K562 (cell line): ENCODE measurements at regions not wholly inside any gene's neighbourhood (a gene's known extent, or its start where the extent isn't known, plus 50 kb on each side); places are given as distances from the start of the nearest gene placed in this dataset.

Experiments
- ATAC-seq: fragments of 200-7000 bp; cut with Tn5 transposase; 3 replicates; pipeline ENCODE4 v1.9.1; 2020; ENCODE audit warnings: moderate library complexity
- BruUV-seq: library from RNA; stranded (reverse); fragments of 400-500 nt; replicated peaks from 2 replicates; lab custom pipeline; 2021; lab: Mats Ljungman, UMichigan
- CTCF ChIA-PET: fragments of 300-600 bp; formaldehyde crosslinking; extraction: SDS; loops from one replicate; lab custom pipeline; 2021; ENCODE audit warnings: low intra/inter-chr PET ratio; lab: Yijun Ruan, JAX
- POLR2A ChIA-PET: fragments of 300-600, 350-650 bp; sonication (Branson Sonifier 250); formaldehyde crosslinking; extraction: SDS; loops from one replicate; lab custom pipeline; 2021; ENCODE audit warnings: antibody characterized with exemption, inconsistent platforms; lab: Yijun Ruan, JAX
- DNase-seq, 4 experiments: peaks; one replicate each; pipeline versions ENCODE4 v3.0.0 to v3.0.0-alpha.2; 2011 to 2018; ENCODE audit warnings: low spot score in 3 of 4, mixed read lengths in 3 of 4; ENCODE audit errors: extremely low read depth in 1 of 4
- FAIRE-seq: peaks from 2 replicates; lab custom pipeline; 2011; peaks lifted over from hg19 to GRCh38; lab: Jason Lieb, UNC
- H2AFZ ChIP-seq: 2 replicates; pipeline ENCODE4 v1.6.0; 2011; ENCODE audit warnings: low read depth, low read length, control low read depth, inconsistent platforms
- H3K27ac ChIP-seq: fragments of 200-600 bp; 3 replicates; pipeline ENCODE4 v1.8.0; 2011; ENCODE audit warnings: low read depth, mild to moderate bottlenecking, control low read depth, inconsistent platforms, low read length, moderate library complexity, mixed read lengths; ENCODE audit errors: extremely low read depth
- H3K27me3 ChIP-seq, 2 experiments: fragments of 300-600 bp in 1 of 2; 2 replicates in 1 of 2; 3 replicates in 1 of 2; pipeline versions ENCODE4 v1.6.0 to v1.8.0; 2011; ENCODE audit warnings: inconsistent platforms in 2 of 2, low read length in 2 of 2, mild to moderate bottlenecking in 1 of 2, mixed read lengths in 1 of 2, moderate library complexity in 1 of 2; ENCODE audit not compliant: control insufficient read depth in 2 of 2, insufficient read depth in 2 of 2
- H3K36me3 ChIP-seq: fragments of 300-600 bp; 3 replicates; pipeline ENCODE4 v1.8.0; 2011; ENCODE audit warnings: mild to moderate bottlenecking, low read length, inconsistent platforms; ENCODE audit not compliant: control insufficient read depth, insufficient read depth
- H3K4me1 ChIP-seq, 2 experiments: fragments of 200-600 bp in 1 of 2; replicated peaks in 1 of 2; 2 replicates in 1 of 2; 3 replicates in 1 of 2; pipeline versions ENCODE4 v1.5.1 to v1.8.0; 2011; ENCODE audit warnings: inconsistent platforms in 2 of 2, low read length in 2 of 2, mild to moderate bottlenecking in 1 of 2, mixed read lengths in 1 of 2, moderate library complexity in 1 of 2; ENCODE audit not compliant: control insufficient read depth in 2 of 2, insufficient read depth in 2 of 2
- H3K4me2 ChIP-seq: 2 replicates; pipeline ENCODE4 v1.6.1; 2011; ENCODE audit warnings: low read length, control low read depth, inconsistent platforms, mixed read lengths; ENCODE audit not compliant: insufficient read depth
- H3K4me3 ChIP-seq: fragments of 200-600 bp; sonication (generic), shearing (Covaris generic); 2 replicates; pipeline ENCODE4 v1.5.1; 2016; ENCODE audit warnings: control low read depth, inconsistent platforms
- H3K79me2 ChIP-seq: fragments of 200-600 bp; 3 replicates; pipeline ENCODE4 v1.8.0; 2011; ENCODE audit warnings: low read length, inconsistent platforms; ENCODE audit not compliant: control insufficient read depth, insufficient read depth
- H3K9ac ChIP-seq, 2 experiments: 2 replicates each; pipeline versions ENCODE4 v1.6.0 to v1.6.1; 2011; ENCODE audit warnings: low read depth in 2 of 2, low read length in 2 of 2, control low read depth in 1 of 2, inconsistent platforms in 1 of 2, mild to moderate bottlenecking in 1 of 2, mixed read lengths in 1 of 2; ENCODE audit not compliant: insufficient read depth in 1 of 2
- H3K9me1 ChIP-seq: one replicate; pipeline ENCODE4 v1.6.0; 2011; ENCODE audit warnings: inconsistent platforms, mild to moderate bottlenecking, low read length, moderate library complexity; ENCODE audit not compliant: control insufficient read depth, insufficient read depth
- H3K9me3 ChIP-seq: replicated peaks from 2 replicates; pipeline ENCODE4 v1.5.1; 2011; ENCODE audit warnings: low read depth, low read length, inconsistent platforms; ENCODE audit not compliant: control insufficient read depth, insufficient read depth
- H4K20me1 ChIP-seq: replicated peaks from 2 replicates; pipeline ENCODE4 v1.6.1; 2011; ENCODE audit warnings: low read length, inconsistent platforms, mixed read lengths; ENCODE audit not compliant: control insufficient read depth, insufficient read depth
- CBX5 ChIP-seq: IDR thresholded peaks from 2 replicates; pipeline ENCODE4 v1.6.1; 2014; ENCODE audit warnings: low read depth, borderline replicate concordance
- E2F3 ChIP-seq: fragments of 250-450 bp; sonication (Bioruptor Pico); IDR thresholded peaks from 2 replicates; pipeline ENCODE4 v1.4.0; 2020; ENCODE audit warnings: mild to moderate bottlenecking
- FOXA3 ChIP-seq, 2 experiments: fragments of 450-650 bp in 1 of 2; sonication (generic) in 1 of 2; formaldehyde crosslinking; IDR thresholded peaks in 1 of 2; conservative IDR thresholded peaks in 1 of 2; 2 replicates each; pipeline versions ENCODE4 v1.4.0 to v1.8.0; 2020 to 2022; ENCODE audit warnings: mild to moderate bottlenecking in 2 of 2, missing genetic modification reagents in 1 of 2
- GABPA ChIP-seq: fragments of 200-800 bp; sonication (Bioruptor generic); conservative IDR thresholded peaks from 2 replicates; pipeline ENCODE4 v1.6.1; 2016; ENCODE audit warnings: low read depth, missing genetic modification characterization, missing compliant biosample characterization
- HNRNPUL1 ChIP-seq: fragments of 200-400 bp; formaldehyde crosslinking; IDR thresholded peaks from 2 replicates; pipeline ENCODE4 v1.6.1; 2017; ENCODE audit warnings: low read length
- NCOA6 ChIP-seq: fragments of 450-650 bp; IDR thresholded peaks from 2 replicates; pipeline ENCODE4 v1.6.1; 2017; ENCODE audit warnings: mild to moderate bottlenecking
- RBM15 ChIP-seq: fragments of 200-400 bp; formaldehyde crosslinking; IDR thresholded peaks from 2 replicates; pipeline ENCODE4 v1.6.1; 2018; ENCODE audit warnings: mild to moderate bottlenecking, low read length, moderate library complexity; ENCODE audit not compliant: insufficient read depth
- SRSF1 ChIP-seq: fragments of 200-400 bp; formaldehyde crosslinking; IDR thresholded peaks from 2 replicates; pipeline ENCODE4 v1.6.1; 2017; ENCODE audit warnings: mild to moderate bottlenecking, low read depth, low read length, moderate library complexity
- TAL1 ChIP-seq: fragments of 450-650 bp; IDR thresholded peaks from 2 replicates; pipeline ENCODE4 v1.6.1; 2016; ENCODE audit warnings: mild to moderate bottlenecking
- TARDBP ChIP-seq: fragments of 450-650 bp; IDR thresholded peaks from 2 replicates; pipeline ENCODE4 v1.6.1; 2016
- TGIF2 ChIP-seq: sonication (generic); formaldehyde crosslinking; IDR thresholded peaks from 2 replicates; pipeline ENCODE4 v1.8.1; 2022; ENCODE audit warnings: mild to moderate bottlenecking, missing genetic modification reagents, moderate library complexity
- WGBS: fragments of 100-300 bp; shearing (Covaris generic); methylation state at CpG from one replicate; pipeline ENCODE4 v1.1.6; 2016; ENCODE audit warnings: low coverage, mixed read lengths; ENCODE audit not compliant: insufficient coverage; ENCODE audit errors: missing lambda C conversion rate; 5-methylcytosine and 5-hydroxymethylcytosine counted together
- in situ Hi-C: fragments of 300-500 bp; cut with MboI; formaldehyde crosslinking; loops from 4 replicates; pipeline ENCODE4 v1.15.0; 2018; ENCODE audit warnings: inconsistent platforms, mixed read lengths
- intact Hi-C: fragments of 100-400 bp; cut with micrococcal nuclease; formaldehyde crosslinking; loops from 2 replicates; pipeline ENCODE4 v1.14.2; 2022
- TF ChIP-seq, protein P1 (sequence below): fragments of 450-650 bp; conservative IDR thresholded peaks from 2 replicates; pipeline ENCODE4 v1.6.1; 2016; ENCODE audit warnings: missing genetic modification characterization, low read depth, mild to moderate bottlenecking, missing compliant biosample characterization, moderate library complexity
- TF ChIP-seq, protein P2 (sequence below): sonication (generic); IDR thresholded peaks from 2 replicates; pipeline ENCODE4 v1.6.1; 2016
- TF ChIP-seq, protein P3 (sequence below): sonication (generic); formaldehyde crosslinking; IDR thresholded peaks from 2 replicates; pipeline ENCODE4 v1.5.0; 2020; ENCODE audit warnings: missing genetic modification reagents

DNA sequence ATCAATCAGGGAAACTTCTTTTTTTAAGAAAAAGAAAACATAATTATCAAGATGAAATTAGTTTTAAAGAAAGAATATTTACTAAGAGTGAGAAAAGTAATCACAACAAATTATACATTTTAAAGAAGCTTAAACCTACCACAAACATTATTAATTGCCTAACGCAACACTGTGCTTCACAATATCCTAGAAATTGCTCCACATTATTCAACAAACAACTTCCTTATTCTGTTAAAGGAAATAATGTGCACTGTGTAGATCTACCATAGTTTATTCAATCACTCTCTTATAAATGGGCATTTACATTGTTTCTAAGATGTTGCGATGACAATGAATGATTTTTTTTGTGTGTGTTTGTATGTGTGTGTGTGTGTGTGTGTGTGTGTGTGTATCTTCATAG is 525.9 kb upstream of the KCNMB2 start (continued):
- TF ChIP-seq GABPA (tag) (no peak), HNRNPUL1 (no peak), TARDBP (no peak), RBM15 (no peak), TGIF2 (CRISPR knock-in tag) (no peak), FOXA3 (CRISPR knock-in tag; conservative IDR thresholded peaks at IDR 0.05 in 1 of 2, IDR thresholded peaks at IDR 0.05 in 1 of 2) (no peak), E2F3 (no peak)
- TF ChIP-seq, protein P1, sequence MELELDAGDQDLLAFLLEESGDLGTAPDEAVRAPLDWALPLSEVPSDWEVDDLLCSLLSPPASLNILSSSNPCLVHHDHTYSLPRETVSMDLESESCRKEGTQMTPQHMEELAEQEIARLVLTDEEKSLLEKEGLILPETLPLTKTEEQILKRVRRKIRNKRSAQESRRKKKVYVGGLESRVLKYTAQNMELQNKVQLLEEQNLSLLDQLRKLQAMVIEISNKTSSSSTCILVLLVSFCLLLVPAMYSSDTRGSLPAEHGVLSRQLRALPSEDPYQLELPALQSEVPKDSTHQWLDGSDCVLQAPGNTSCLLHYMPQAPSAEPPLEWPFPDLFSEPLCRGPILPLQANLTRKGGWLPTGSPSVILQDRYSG (tag) = no peak

DNA sequence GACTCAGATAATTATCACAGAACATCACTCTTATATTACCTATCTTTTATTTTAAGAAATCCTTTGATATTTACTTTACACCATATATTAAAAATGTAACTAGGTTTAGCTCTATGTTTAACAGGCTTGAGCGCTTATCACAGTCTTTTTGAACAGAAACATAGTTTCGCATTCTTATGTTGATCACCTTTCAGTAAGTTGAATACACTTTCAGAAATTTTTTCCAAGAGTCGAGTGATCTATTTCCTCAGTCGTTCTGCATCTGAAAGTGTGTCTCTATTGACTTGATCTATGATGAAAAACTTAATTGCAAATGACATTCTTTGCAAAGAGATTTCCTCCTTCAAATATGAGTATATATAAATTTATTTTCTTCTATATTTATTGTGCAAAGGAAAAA is 516.6 kb upstream of the KCNMB2 start:
- H4K20me1 ChIP-seq = no peaks in the 10 kb centered on the region
- ATAC-seq (no peak), DNase-seq (no peak), FAIRE-seq (no peak)
- BruUV-seq = no TSS peak
- intact Hi-C loops (no loop called here), in situ Hi-C loops (no loop called here)
- no peaks in the 10 kb centered on the region for H3K9me1 ChIP-seq
- H3K4me1 ChIP-seq = no peaks in the 10 kb centered on the region
- no peak overlapping the region for H3K27ac ChIP-seq
- H3K4me2 ChIP-seq = no peak overlapping the region
- no peak overlapping the region for H3K9ac ChIP-seq
- H3K9me3 ChIP-seq = no peaks in the 10 kb centered on the region
- POLR2A ChIA-PET = no interaction called here
- WGBS = 32% methylated on average over 4 of the region's 4 CpGs
- H3K79me2 ChIP-seq = no peaks in the 10 kb centered on the region
- no peak overlapping the region for H2AFZ ChIP-seq
- CTCF ChIA-PET = no interaction called here
- no peaks in the 10 kb centered on the region for H3K36me3 ChIP-seq
- TF ChIP-seq CBX5 (no peak), SRSF1 (no peak), NCOA6 (no peak), TAL1 (no peak)
- TF ChIP-seq, protein P2, sequence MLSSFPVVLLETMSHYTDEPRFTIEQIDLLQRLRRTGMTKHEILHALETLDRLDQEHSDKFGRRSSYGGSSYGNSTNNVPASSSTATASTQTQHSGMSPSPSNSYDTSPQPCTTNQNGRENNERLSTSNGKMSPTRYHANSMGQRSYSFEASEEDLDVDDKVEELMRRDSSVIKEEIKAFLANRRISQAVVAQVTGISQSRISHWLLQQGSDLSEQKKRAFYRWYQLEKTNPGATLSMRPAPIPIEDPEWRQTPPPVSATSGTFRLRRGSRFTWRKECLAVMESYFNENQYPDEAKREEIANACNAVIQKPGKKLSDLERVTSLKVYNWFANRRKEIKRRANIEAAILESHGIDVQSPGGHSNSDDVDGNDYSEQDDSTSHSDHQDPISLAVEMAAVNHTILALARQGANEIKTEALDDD = no peak
- TF ChIP-seq, protein P3, sequence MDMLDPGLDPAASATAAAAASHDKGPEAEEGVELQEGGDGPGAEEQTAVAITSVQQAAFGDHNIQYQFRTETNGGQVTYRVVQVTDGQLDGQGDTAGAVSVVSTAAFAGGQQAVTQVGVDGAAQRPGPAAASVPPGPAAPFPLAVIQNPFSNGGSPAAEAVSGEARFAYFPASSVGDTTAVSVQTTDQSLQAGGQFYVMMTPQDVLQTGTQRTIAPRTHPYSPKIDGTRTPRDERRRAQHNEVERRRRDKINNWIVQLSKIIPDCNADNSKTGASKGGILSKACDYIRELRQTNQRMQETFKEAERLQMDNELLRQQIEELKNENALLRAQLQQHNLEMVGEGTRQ = no peak
- no peak overlapping the region for H3K4me3 ChIP-seq
- no peaks in the 10 kb centered on the region for H3K27me3 ChIP-seq
